Neural progenitor cell (in vitro differentiated cells): ENCODE measurements at regions not wholly inside any gene's neighbourhood (a gene's known extent, or its start where the extent isn't known, plus 50 kb on each side); places are given as distances from the start of the nearest gene placed in this dataset.

Experiments
- EZH2 ChIP-seq: fragments of 200-600 bp; sonication (generic); IDR thresholded peaks from 2 replicates; pipeline ENCODE4 v1.6.1; 2017; ENCODE audit warnings: antibody characterized with exemption, mild to moderate bottlenecking, moderate library complexity
- TF ChIP-seq, protein P1 (sequence below): fragments of 200-600 bp; sonication (generic); IDR thresholded peaks from 2 replicates; pipeline ENCODE4 v1.5.1; 2017; ENCODE audit warnings: antibody characterized with exemption, mild to moderate bottlenecking

DNA sequence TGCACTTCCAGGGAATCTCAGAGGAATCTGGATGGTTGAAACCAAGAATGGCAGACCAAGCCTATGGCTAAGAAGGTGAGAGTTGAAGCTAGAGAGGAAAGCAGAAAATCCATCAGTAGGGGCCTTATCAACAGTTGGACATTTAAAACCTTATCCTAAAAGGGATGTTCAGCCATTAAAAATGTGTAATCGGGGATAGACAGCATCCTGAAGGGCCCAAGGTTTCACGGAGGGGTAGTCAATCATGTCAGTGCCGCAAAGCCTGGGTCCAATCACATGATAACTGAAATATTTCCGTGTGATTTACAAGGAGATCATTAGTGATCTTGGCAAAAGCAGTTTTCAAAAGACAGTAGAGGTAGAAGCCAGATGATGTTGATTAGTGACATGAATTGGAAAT lies 61.9 kb upstream of the ELOVL6 start:
- TF ChIP-seq EZH2 = no peak
- TF ChIP-seq, protein P1, sequence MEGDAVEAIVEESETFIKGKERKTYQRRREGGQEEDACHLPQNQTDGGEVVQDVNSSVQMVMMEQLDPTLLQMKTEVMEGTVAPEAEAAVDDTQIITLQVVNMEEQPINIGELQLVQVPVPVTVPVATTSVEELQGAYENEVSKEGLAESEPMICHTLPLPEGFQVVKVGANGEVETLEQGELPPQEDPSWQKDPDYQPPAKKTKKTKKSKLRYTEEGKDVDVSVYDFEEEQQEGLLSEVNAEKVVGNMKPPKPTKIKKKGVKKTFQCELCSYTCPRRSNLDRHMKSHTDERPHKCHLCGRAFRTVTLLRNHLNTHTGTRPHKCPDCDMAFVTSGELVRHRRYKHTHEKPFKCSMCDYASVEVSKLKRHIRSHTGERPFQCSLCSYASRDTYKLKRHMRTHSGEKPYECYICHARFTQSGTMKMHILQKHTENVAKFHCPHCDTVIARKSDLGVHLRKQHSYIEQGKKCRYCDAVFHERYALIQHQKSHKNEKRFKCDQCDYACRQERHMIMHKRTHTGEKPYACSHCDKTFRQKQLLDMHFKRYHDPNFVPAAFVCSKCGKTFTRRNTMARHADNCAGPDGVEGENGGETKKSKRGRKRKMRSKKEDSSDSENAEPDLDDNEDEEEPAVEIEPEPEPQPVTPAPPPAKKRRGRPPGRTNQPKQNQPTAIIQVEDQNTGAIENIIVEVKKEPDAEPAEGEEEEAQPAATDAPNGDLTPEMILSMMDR = no peak
